Immature natural killer cell (primary cell): ENCODE measurements at regions not wholly inside any gene's neighbourhood (a gene's known extent, or its start where the extent isn't known, plus 50 kb on each side); places are given as distances from the start of the nearest gene placed in this dataset.
"Not testable (repeated sequence)": the region's sequence is repeated elsewhere in the genome, so short reads cannot be mapped to it uniquely, and the experiment has no call there.

Experiments used
- DNase-seq, 3 donors: peaks; one replicate each; pipeline ENCODE4 v3.0.0; 2022; ENCODE audit warnings: mixed read lengths in 1 of 3
- H3K27ac Mint-ChIP-seq, 6 donors: one replicate each; pipeline ENCODE4 v1.8.0; 2020; ENCODE audit warnings: mixed read lengths in 6 of 6, mild to moderate bottlenecking in 5 of 6, inconsistent platforms in 4 of 6, moderate library complexity in 3 of 6
- H3K27me3 Mint-ChIP-seq, 3 donors: one replicate each; pipeline ENCODE4 v1.8.0; 2020 to 2021; ENCODE audit warnings: low read depth in 3 of 3, mild to moderate bottlenecking in 3 of 3, mixed read lengths in 3 of 3, moderate library complexity in 3 of 3, inconsistent platforms in 1 of 3
- H3K36me3 Mint-ChIP-seq, 3 donors: one replicate each; pipeline ENCODE4 v1.8.0; 2020; ENCODE audit warnings: mixed read lengths in 3 of 3, inconsistent platforms in 2 of 3, mild to moderate bottlenecking in 2 of 3
- H3K4me1 Mint-ChIP-seq, 2 donors: one replicate each; pipeline ENCODE4 v1.8.0; 2020; ENCODE audit warnings: inconsistent platforms in 2 of 2, mild to moderate bottlenecking in 2 of 2, mixed read lengths in 2 of 2, moderate library complexity in 1 of 2
- H3K4me3 Mint-ChIP-seq, 5 donors: one replicate each; pipeline ENCODE4 v1.8.0; 2020; ENCODE audit warnings: mild to moderate bottlenecking in 5 of 5, mixed read lengths in 5 of 5, inconsistent platforms in 3 of 5, moderate library complexity in 3 of 5
- H3K9me3 Mint-ChIP-seq, 6 donors: one replicate each; pipeline ENCODE4 v1.8.0; 2020; ENCODE audit warnings: mild to moderate bottlenecking in 6 of 6, mixed read lengths in 6 of 6, inconsistent platforms in 4 of 6, moderate library complexity in 3 of 6

GRCh38 chr6:159431750-159432149 lies 261.3 kb downstream of the SOD2 start:
- peaks cover 1 to 12% (median 1%) of the 10 kb centered on the region in 3 donors for H3K27me3 Mint-ChIP-seq
- no peaks in the 10 kb centered on the region for H3K36me3 Mint-ChIP-seq
- H3K27ac Mint-ChIP-seq: no peak overlapping the region
- H3K4me1 Mint-ChIP-seq: no peaks in the 10 kb centered on the region
- H3K4me3 Mint-ChIP-seq: no peak overlapping the region
- peaks cover 3 to 24% (median 11%) of the 10 kb centered on the region in 6 donors for H3K9me3 Mint-ChIP-seq
- DNase-seq: no peak

DNA sequence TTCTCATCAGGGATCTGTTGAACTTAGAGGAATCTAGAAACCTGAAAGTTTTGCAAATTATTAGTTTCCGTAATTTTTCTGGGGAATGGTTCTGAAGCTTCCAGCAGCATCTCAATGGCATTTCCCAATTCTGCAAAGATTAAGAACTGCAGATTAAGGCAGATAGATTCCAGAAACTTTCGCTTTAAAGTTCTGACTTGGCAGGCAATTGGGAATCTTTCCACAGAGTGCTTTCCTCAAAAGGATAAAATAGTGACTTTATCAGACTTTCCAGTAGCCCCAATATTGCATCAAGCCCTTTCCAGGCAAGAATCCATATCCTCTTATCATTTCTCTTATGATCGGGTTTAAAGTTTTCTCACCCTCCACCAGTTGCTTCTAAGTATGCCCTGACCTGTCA lies 261.1 kb downstream of the FNDC1 start:
- Mint-ChIP-seq H3K27me3 (peaks cover 1 to 10% (median 1%) of the 10 kb centered on the region in 3 donors), H3K9me3 (peaks cover 5 to 24% (median 11%) of the 10 kb centered on the region in 6 donors), H3K4me3 (no peak overlapping the region), H3K27ac (no peak overlapping the region), H3K4me1 (no peaks in the 10 kb centered on the region), H3K36me3 (no peaks in the 10 kb centered on the region)
- no peak for DNase-seq

DNA sequence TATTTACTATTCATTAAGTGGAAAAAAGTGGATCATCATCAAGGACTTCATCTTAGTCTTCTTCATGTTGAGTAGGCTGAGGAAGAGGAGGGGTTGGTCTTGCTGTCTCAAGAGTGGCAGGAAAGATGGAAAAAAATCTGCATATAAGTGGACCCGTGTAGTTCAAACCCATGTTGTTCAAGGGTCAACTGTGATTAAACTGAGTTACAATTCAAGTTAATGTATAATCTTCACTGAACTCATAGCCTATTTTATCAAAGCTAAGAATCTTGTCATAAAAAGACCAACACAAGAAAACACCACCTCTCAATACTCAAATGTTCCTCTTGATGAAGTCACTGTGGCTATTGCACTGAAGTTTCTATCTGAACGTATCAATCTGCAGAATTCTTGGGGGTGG lies 260.2 kb downstream of the FNDC1 start:
- Mint-ChIP-seq H3K36me3 (no peaks in the 10 kb centered on the region), H3K4me3 (no peak overlapping the region), H3K9me3 (peaks cover 6 to 24% (median 10%) of the 10 kb centered on the region in 6 donors), H3K27ac (no peak overlapping the region), H3K4me1 (no peaks in the 10 kb centered on the region), H3K27me3 (peaks cover 1 to 8% (median 1%) of the 10 kb centered on the region in 3 donors)
- DNase-seq: no peak

GRCh38 chr6:159427771-159428170 lies 258.6 kb downstream of the FNDC1 start:
- no peak for DNase-seq
- Mint-ChIP-seq H3K36me3 (no peaks in the 10 kb centered on the region), H3K4me3 (no peak overlapping the region), H3K9me3 (peaks cover 0 to 13% (median 2%) of the 10 kb centered on the region in 6 donors), H3K27me3 (peaks cover under 1 to 8% (median 1%) of the 10 kb centered on the region in 3 donors), H3K27ac (no peak overlapping the region), H3K4me1 (no peaks in the 10 kb centered on the region)

GRCh38 chr6:159427335-159427734 lies 258.1 kb downstream of the FNDC1 start:
- Mint-ChIP-seq H3K36me3 (no peaks in the 10 kb centered on the region), H3K4me3 (no peak overlapping the region), H3K27ac (no peak overlapping the region), H3K27me3 (peaks cover 0 to 8% (median 1%) of the 10 kb centered on the region in 3 donors), H3K9me3 (peaks cover 0 to 9% (median 0%) of the 10 kb centered on the region in 6 donors), H3K4me1 (no peaks in the 10 kb centered on the region)
- no peak for DNase-seq

DNA sequence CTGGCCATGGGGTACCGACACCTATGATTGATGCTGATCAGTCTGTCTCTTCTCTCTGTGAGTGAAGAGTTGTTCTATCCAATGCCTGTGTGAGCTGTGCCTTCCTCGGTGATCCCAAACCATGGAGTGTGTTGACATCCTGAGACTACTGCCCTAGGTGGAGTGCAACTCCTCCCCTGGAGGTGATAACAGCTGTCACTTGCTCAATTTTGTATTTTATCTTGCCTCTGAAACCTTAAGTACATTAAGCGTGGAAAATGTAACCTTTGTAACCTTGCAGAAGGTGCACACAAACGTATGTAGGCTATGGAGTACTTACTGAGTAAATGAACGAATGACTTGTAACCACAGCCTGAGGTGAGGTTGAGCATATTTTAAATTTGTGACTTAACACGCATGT lies 256.2 kb downstream of the FNDC1 start:
- H3K36me3 Mint-ChIP-seq: no peaks in the 10 kb centered on the region
- peaks cover 1 to 8% (median 5%) of the 10 kb centered on the region in 3 donors for H3K27me3 Mint-ChIP-seq
- peaks cover 0 to 6% (median 0%) of the 10 kb centered on the region in 6 donors for H3K9me3 Mint-ChIP-seq
- DNase-seq: no peak
- H3K4me3 Mint-ChIP-seq: no peak overlapping the region
- H3K27ac Mint-ChIP-seq: no peak overlapping the region
- no peaks in the 10 kb centered on the region for H3K4me1 Mint-ChIP-seq

DNA sequence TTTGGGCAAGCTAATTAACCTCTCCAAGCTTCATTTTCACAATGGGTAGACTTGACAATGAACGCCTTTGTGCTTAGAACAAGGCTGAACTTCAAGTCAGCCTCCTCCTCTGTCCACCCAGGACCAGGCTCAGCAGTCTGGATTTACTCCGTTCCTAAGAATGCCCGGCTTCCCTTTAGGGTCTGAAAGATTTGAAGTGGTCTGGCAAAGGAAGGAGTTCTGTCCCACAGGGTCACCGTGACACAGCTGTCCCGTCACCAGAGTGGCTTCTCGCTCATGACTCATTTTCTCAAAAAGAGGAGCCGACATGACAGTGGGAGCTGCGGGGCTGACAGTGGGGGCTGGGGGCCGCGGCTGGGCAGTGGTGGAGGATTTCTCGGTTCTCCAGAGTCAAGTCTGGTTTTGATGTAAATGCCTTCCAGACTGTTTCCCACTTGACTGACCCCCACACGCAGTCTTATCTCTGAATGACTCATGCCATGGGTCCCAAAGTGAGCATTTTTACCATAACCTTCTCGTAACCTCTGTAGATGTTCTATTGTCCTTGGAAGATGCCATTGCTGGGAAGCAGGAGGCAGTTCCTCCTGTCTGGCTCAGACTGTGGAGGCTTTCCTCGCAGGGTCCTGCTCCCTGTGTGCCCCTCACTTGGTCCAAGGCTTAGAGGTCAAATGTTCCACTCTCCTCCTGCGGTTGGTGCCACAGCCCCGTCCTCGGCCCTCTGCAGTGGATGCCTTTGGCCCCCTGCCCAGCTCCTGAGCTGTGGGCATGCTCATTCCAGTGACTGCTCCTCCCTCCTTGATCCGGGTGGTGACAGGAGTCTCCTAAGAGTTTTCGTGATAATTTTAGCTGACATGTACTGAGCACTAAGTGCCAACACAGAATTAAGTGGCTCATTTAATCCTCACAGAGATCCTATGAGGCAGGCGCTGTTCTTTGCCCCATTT lies 253.1 kb downstream of the FNDC1 start:
- no peak for DNase-seq
- no peak overlapping the region for H3K27ac Mint-ChIP-seq
- peaks cover 1 to 5% (median 2%) of the 10 kb centered on the region in 3 donors for H3K27me3 Mint-ChIP-seq
- H3K9me3 Mint-ChIP-seq: peaks cover 0 to 6% (median 0%) of the 10 kb centered on the region in 6 donors
- H3K36me3 Mint-ChIP-seq: no peaks in the 10 kb centered on the region
- H3K4me3 Mint-ChIP-seq: no peak overlapping the region
- H3K4me1 Mint-ChIP-seq: no peaks in the 10 kb centered on the region

GRCh38 chr6:159421586-159421985 lies 252.4 kb downstream of the FNDC1 start:
- Mint-ChIP-seq H3K4me1 (no peaks in the 10 kb centered on the region), H3K27me3 (peaks cover 1 to 4% (median 2%) of the 10 kb centered on the region in 3 donors), H3K4me3 (no peak overlapping the region), H3K36me3 (no peaks in the 10 kb centered on the region), H3K9me3 (peaks cover 0 to 6% (median 0%) of the 10 kb centered on the region in 6 donors), H3K27ac (no peak overlapping the region)
- no peak for DNase-seq

- no peak overlapping the region for H3K4me3 Mint-ChIP-seq
- H3K9me3 Mint-ChIP-seq: peaks cover 1 to 25% (median 11%) of the 10 kb centered on the region in 6 donors
- DNase-seq: no peak
Observed at GRCh38 chr6:159418997-159419396, 249.8 kb downstream of the FNDC1 start.

GRCh38 chr6:159416891-159417560 lies 247.8 kb downstream of the FNDC1 start:
- peaks cover 1 to 8% (median 5%) of the 10 kb centered on the region in 3 donors for H3K27me3 Mint-ChIP-seq
- no peak for DNase-seq
- peaks cover 0 to 34% (median 11%) of the 10 kb centered on the region in 6 donors for H3K9me3 Mint-ChIP-seq
- H3K4me1 Mint-ChIP-seq: no peaks in the 10 kb centered on the region
- peaks cover 0 to 6% (median 0%) of the 10 kb centered on the region in 3 donors for H3K36me3 Mint-ChIP-seq
- H3K27ac Mint-ChIP-seq: no peak overlapping the region
- no peak overlapping the region for H3K4me3 Mint-ChIP-seq

More at GRCh38 chr6:159418997-159419396, 249.8 kb downstream of the FNDC1 start:
- Mint-ChIP-seq H3K27ac (no peak overlapping the region), H3K4me1 (no peaks in the 10 kb centered on the region), H3K27me3 (peaks cover 1 to 9% (median 2%) of the 10 kb centered on the region in 3 donors), H3K36me3 (peaks cover 0 to 6% (median 0%) of the 10 kb centered on the region in 3 donors)

DNA sequence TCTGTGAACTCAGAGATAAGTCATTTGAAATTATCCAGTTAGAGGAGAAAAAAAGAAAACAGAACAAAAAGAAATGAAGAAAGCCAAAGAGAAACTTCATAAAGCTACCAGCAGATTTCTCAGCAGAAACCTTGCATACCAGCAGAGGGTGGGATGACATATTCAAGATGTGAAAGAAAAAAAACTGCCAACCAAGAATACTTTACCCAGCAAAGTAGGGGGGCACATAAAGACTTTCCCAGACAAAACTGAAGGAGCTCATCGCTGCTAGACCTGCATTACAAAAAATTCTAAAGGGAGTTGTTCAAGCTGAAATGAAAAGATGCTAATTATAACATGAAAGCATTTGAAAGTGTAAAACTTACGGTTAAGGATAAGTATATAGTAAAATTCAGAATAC lies 246.3 kb downstream of the FNDC1 start:
- H3K9me3 Mint-ChIP-seq: peaks cover 0 to 34% (median 11%) of the 10 kb centered on the region in 6 donors
- no peak for DNase-seq
- peaks cover under 1 to 7% (median 5%) of the 10 kb centered on the region in 3 donors for H3K27me3 Mint-ChIP-seq
- H3K36me3 Mint-ChIP-seq: peaks cover 0 to 6% (median 0%) of the 10 kb centered on the region in 3 donors
- no peaks in the 10 kb centered on the region for H3K4me1 Mint-ChIP-seq
- H3K27ac Mint-ChIP-seq: no peak overlapping the region
- no peak overlapping the region for H3K4me3 Mint-ChIP-seq

DNA sequence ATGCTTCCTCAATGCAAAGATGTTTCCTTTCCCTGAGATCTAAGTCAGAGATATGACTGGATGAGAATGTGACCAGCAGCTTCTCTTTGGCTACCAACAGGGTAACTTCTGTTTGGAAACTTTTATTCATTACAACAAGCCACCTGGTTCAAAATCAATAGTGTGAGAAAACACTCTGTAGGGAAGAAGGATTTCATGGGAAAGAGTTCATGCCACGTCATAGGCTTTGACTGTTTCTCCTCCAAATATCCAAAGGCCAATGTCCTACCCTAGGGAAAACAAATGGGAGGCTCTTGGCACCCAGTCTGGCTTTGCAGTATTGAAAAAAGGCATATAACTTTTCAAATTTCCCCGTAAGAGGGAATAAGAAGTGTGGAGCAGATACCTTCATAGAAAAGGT lies 245.5 kb downstream of the FNDC1 start:
- no peak overlapping the region for H3K4me3 Mint-ChIP-seq
- H3K27me3 Mint-ChIP-seq: peaks cover 0 to 7% (median 7%) of the 10 kb centered on the region in 3 donors
- H3K27ac Mint-ChIP-seq: no peak overlapping the region
- H3K4me1 Mint-ChIP-seq: no peaks in the 10 kb centered on the region
- peaks cover 0 to 34% (median 11%) of the 10 kb centered on the region in 6 donors for H3K9me3 Mint-ChIP-seq
- no peak for DNase-seq
- peaks cover 0 to 6% (median 0%) of the 10 kb centered on the region in 3 donors for H3K36me3 Mint-ChIP-seq

DNA sequence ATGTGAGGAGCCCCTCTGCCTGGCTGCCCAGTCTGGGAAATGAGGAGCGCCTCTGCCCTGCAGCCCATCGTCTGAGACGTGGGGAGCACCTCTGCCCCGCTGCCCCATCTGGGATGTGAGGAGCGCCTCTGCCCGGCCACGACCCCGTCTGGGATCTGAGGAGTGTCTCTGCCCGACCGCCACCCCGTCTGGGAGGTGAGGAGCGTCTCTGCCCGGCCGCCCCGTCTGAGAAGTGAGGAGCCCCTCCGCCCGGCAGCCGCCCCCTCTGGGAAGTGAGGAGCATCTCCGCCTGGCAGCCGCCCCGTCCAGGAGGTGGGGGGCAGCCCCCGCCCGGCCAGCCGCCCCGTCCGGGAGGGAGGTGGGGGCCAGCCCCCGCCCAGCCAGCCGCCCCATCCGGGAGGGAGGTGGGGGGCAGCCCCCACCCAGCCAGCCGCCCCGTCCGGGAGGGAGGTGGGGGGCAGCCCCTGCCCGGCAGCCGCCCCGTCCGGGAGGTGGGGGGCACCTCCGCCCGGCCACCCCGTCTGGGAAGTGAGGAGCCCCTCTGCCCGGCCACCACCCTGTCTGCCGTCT lies 238.1 kb downstream of the FNDC1 start:
- H3K4me3 Mint-ChIP-seq, H3K36me3 Mint-ChIP-seq, H3K4me1 Mint-ChIP-seq, DNase-seq, H3K9me3 Mint-ChIP-seq, H3K27me3 Mint-ChIP-seq, H3K27ac Mint-ChIP-seq: not testable (repeated sequence)

DNA sequence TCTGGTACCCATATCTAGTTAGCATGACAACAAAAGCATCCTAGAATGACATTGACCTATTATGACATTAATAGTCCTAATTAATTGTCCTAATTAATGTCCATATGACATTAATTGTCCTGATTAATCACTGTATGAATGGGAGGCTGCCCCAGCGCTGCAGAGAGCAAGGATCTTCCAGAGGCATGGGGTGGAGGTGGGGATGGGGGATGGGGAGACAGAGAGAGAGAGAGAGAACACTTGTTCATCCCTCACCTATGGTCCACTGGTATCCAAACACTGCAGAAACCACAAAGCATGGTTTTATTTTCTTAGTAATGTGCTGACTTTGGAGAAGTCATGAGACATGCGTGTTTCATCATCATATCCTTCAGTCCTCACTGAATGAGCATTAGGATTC lies 235.1 kb downstream of the FNDC1 start:
- no peaks in the 10 kb centered on the region for H3K4me1 Mint-ChIP-seq
- DNase-seq: no peak
- H3K27ac Mint-ChIP-seq: no peak overlapping the region
- H3K27me3 Mint-ChIP-seq: peaks cover 0 to 5% (median 0%) of the 10 kb centered on the region in 3 donors
- H3K4me3 Mint-ChIP-seq: no peak overlapping the region
- H3K9me3 Mint-ChIP-seq: peaks cover 0 to 2% (median 0%) of the 10 kb centered on the region in 6 donors
- H3K36me3 Mint-ChIP-seq: no peaks in the 10 kb centered on the region
